CD4-positive, alpha-beta memory T cell (primary cell): ENCODE measurements at regions not wholly inside any gene's neighbourhood (a gene's known extent, or its start where the extent isn't known, plus 50 kb on each side); places are given as distances from the start of the nearest gene placed in this dataset.

ENCODE experiments used
- CTCF ChIA-PET: fragments of 350-600 bp; sonication (Branson Sonifier 250); formaldehyde crosslinking; loops from one replicate; lab custom pipeline; 2021; ENCODE audit warnings: inconsistent platforms; ENCODE audit not compliant: partially characterized antibody; lab: Charles Lee
- POLR2A ChIA-PET: fragments of 350-600 bp; sonication (Branson Sonifier 250); formaldehyde crosslinking; loops from one replicate; lab custom pipeline; 2021; ENCODE audit not compliant: partially characterized antibody; lab: Charles Lee
- DNase-seq, 5 donors: peaks; one replicate each; pipeline versions ENCODE4 v3.0.0 to v3.0.0-alpha.2; 2020 to 2022; ENCODE audit warnings: mixed read lengths in 1 of 5
- H3K27ac ChIP-seq: one replicate; pipeline ENCODE4 v1.7.0; 2013; ENCODE audit warnings: low read depth, low read length
- H3K27me3 ChIP-seq: 2 replicates; pipeline ENCODE4 v1.7.0; 2013; ENCODE audit warnings: mild to moderate bottlenecking, low read length, moderate library complexity; ENCODE audit not compliant: insufficient read depth
- H3K36me3 ChIP-seq: 2 replicates; pipeline ENCODE4 v1.7.0; 2013; ENCODE audit warnings: mild to moderate bottlenecking, low read length, moderate library complexity; ENCODE audit not compliant: insufficient read depth
- H3K4me1 ChIP-seq: 2 replicates; pipeline ENCODE4 v1.7.0; 2013; ENCODE audit warnings: mild to moderate bottlenecking, low read length, moderate library complexity; ENCODE audit not compliant: insufficient read depth
- H3K4me3 ChIP-seq, 2 donors: one replicate each; pipeline ENCODE4 v1.7.0; 2013; ENCODE audit warnings: low read length in 2 of 2, mild to moderate bottlenecking in 1 of 2
- H3K9me3 ChIP-seq, 2 donors: one replicate each; pipeline ENCODE4 v1.7.0; 2013; ENCODE audit warnings: low read length in 2 of 2, control low read depth in 1 of 2; ENCODE audit not compliant: control insufficient read depth in 1 of 2
- H3K27ac Mint-ChIP-seq, 7 donors: one replicate each; pipeline ENCODE4 v1.8.0; 2020 to 2021; ENCODE audit warnings: mixed read lengths in 7 of 7, mild to moderate bottlenecking in 6 of 7, inconsistent platforms in 3 of 7, moderate library complexity in 3 of 7
- H3K27me3 Mint-ChIP-seq, 2 donors: one replicate each; pipeline ENCODE4 v1.8.0; 2020 to 2021; ENCODE audit warnings: mixed read lengths in 2 of 2
- H3K36me3 Mint-ChIP-seq, 2 donors: one replicate each; pipeline ENCODE4 v1.8.0; 2020 to 2021; ENCODE audit warnings: mixed read lengths in 2 of 2, inconsistent platforms in 1 of 2, mild to moderate bottlenecking in 1 of 2
- H3K4me1 Mint-ChIP-seq, 4 donors: one replicate each; pipeline ENCODE4 v1.8.0; 2020 to 2021; ENCODE audit warnings: mixed read lengths in 4 of 4, mild to moderate bottlenecking in 1 of 4
- H3K4me3 Mint-ChIP-seq, 8 donors: one replicate each; pipeline ENCODE4 v1.8.0; 2020 to 2021; ENCODE audit warnings: mixed read lengths in 8 of 8, mild to moderate bottlenecking in 7 of 8, moderate library complexity in 6 of 8, inconsistent platforms in 3 of 8
- H3K9me3 Mint-ChIP-seq, 8 donors: one replicate each; pipeline ENCODE4 v1.8.0; 2020 to 2021; ENCODE audit warnings: mixed read lengths in 8 of 8, mild to moderate bottlenecking in 5 of 8, inconsistent platforms in 3 of 8, moderate library complexity in 1 of 8
- intact Hi-C: fragments of 100-400 bp; cut with micrococcal nuclease; formaldehyde crosslinking; loops from one replicate; pipeline ENCODE4 v1.15.1; 2023

DNA sequence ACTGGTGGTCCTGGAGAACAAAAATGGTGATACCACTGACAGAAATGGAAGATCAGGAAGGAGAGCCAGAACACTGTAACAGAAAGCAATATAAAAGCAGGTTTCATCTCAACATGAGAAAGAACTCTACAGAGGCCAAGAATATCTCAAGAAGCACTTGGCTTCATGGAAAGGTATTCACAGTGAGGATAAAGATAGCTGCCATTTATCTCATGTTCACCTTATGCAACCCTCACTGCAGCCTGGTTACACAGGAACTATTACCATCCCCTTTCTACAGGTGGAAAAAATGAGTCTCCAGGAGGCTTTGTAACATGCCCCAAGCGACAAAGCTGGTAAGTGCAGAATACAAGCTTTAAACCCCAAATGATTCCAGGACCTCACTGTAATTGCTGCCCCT, 606.1 kb upstream of the CADM1 start:
- Histone ChIP-seq H3K27ac (no peak overlapping the region), H3K4me1 (no peaks in the 10 kb centered on the region), H3K9me3 (no peaks in the 10 kb centered on the region), H3K4me3 (no peak overlapping the region), H3K27me3 (no peaks in the 10 kb centered on the region), H3K36me3 (no peaks in the 10 kb centered on the region)
- CTCF ChIA-PET, result no interaction called here
- Mint-ChIP-seq H3K27me3 (no peaks in the 10 kb centered on the region), H3K27ac (no peak overlapping the region), H3K4me3 (no peak overlapping the region), H3K4me1 (no peaks in the 10 kb centered on the region), H3K36me3 (no peaks in the 10 kb centered on the region), H3K9me3 (peaks cover 2 to 20% (median 4%) of the 10 kb centered on the region in 8 donors)
- DNase-seq, result no peak
- POLR2A ChIA-PET, result no interaction called here
- intact Hi-C loops, result no loop called here

DNA sequence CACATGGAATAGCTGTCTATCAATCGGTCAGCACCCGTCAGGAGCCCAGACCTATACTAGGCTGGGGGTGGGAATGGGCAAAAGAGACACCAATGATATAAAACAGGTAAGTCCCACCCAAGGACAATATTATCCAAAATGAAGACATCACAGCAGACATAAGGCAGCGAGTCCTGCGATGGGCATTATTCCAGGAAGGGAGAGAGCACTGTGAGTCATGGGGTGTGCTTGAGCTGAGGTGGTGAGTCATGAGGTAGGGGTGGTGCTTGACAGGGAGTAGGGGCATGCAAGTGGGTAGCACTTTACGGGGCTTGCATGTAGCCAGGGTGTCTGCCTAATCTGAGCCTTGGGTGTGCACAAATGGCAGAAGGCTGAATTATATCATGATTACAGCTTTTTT, 605.0 kb upstream of the CADM1 start:
- Histone ChIP-seq H3K9me3 (no peaks in the 10 kb centered on the region), H3K36me3 (no peaks in the 10 kb centered on the region), H3K27me3 (no peaks in the 10 kb centered on the region), H3K4me1 (no peaks in the 10 kb centered on the region), H3K27ac (no peak overlapping the region), H3K4me3 (no peak overlapping the region)
- Mint-ChIP-seq H3K9me3 (peaks cover 2 to 18% (median 3%) of the 10 kb centered on the region in 8 donors), H3K4me3 (no peak overlapping the region), H3K4me1 (no peaks in the 10 kb centered on the region), H3K27me3 (no peaks in the 10 kb centered on the region), H3K36me3 (no peaks in the 10 kb centered on the region), H3K27ac (no peak overlapping the region)
- ChIA-PET POLR2A (no interaction called here), CTCF (no interaction called here)
- DNase-seq, result no peak
- intact Hi-C loops, result no loop called here

DNA sequence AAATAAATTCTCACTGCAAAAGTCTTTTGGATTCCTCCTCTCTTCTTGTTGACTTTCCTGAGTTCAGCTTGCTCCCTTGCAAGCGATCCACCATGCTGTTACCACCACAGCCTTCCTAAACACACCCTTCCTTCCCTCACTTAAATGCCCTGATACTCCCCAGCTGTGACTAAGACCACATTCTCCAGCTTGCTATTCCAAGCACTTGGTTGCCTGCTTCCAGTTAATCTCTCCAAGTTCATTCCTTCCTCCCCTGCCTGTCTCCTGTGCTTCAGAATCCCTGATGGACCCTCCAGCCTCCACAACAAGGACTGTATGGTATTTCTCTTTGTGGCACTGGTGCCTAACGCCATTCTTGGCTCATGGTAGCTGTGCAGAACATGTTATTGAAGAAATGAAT, 603.9 kb upstream of the CADM1 start:
- intact Hi-C loops, result no loop called here
- Histone ChIP-seq H3K4me3 (no peak overlapping the region), H3K36me3 (no peaks in the 10 kb centered on the region), H3K27me3 (no peaks in the 10 kb centered on the region), H3K9me3 (no peaks in the 10 kb centered on the region), H3K4me1 (no peaks in the 10 kb centered on the region), H3K27ac (no peak overlapping the region)
- Mint-ChIP-seq H3K27ac (no peak overlapping the region), H3K36me3 (no peaks in the 10 kb centered on the region), H3K4me3 (no peak overlapping the region), H3K27me3 (no peaks in the 10 kb centered on the region), H3K4me1 (no peaks in the 10 kb centered on the region), H3K9me3 (peaks cover 0 to 10% (median 2%) of the 10 kb centered on the region in 8 donors)
- CTCF ChIA-PET, result no interaction called here
- POLR2A ChIA-PET, result no interaction called here
- DNase-seq, result no peak

GRCh38 chr11:116107229-116107628, 603.0 kb upstream of the CADM1 start:
- H3K4me1 Mint-ChIP-seq, result no peaks in the 10 kb centered on the region
- intact Hi-C loops, result no loop called here
- peaks cover 0 to 5% (median 1%) of the 10 kb centered on the region in 8 donors for H3K9me3 Mint-ChIP-seq
- Histone ChIP-seq H3K27ac (no peak overlapping the region), H3K36me3 (no peaks in the 10 kb centered on the region), H3K9me3 (no peaks in the 10 kb centered on the region), H3K27me3 (no peaks in the 10 kb centered on the region), H3K4me3 (no peak overlapping the region), H3K4me1 (no peaks in the 10 kb centered on the region)
- no peak overlapping the region for H3K4me3 Mint-ChIP-seq
- no peak overlapping the region for H3K27ac Mint-ChIP-seq
- H3K36me3 Mint-ChIP-seq, result no peaks in the 10 kb centered on the region
- ChIA-PET CTCF (no interaction called here), POLR2A (no interaction called here)
- DNase-seq, result no peak
- H3K27me3 Mint-ChIP-seq, result no peaks in the 10 kb centered on the region

DNA sequence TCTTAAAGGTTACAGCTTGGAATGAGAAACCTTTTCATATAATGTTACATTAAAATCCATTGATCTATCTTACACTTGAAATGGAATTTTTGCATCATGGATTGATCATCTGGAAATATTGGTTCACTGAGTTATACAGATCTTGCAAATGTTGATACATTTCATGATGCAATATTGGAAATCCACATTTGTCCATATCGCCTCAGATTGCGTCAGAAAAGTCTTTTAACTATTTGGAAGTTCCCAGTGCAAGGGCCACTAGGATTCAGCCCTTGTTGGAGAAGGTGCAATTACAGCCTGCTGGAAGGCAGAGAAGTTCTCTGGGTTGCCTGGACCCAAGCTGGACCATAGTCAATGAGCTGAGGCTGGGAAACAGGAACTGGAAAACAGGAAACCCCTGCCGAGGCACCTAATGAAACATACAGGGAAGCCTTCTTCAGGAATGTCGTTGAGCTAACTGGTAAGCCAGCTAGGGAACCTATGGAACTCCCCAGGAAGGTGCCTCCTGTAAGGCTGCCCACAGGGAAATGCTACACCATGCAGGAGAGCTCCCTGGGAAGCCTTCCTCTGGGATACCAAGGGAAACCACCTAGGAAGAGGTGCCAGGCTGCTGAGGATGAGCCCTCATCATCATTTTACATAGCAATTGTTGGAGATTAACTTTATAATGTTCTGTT, 600.4 kb upstream of the CADM1 start:
- Mint-ChIP-seq H3K4me3 (no peak overlapping the region), H3K27me3 (no peaks in the 10 kb centered on the region), H3K36me3 (no peaks in the 10 kb centered on the region), H3K9me3 (peaks cover 0 to 5% (median 0%) of the 10 kb centered on the region in 8 donors), H3K27ac (no peak overlapping the region), H3K4me1 (no peaks in the 10 kb centered on the region)
- no peak for DNase-seq
- H3K4me3 ChIP-seq, result no peak overlapping the region
- no peaks in the 10 kb centered on the region for H3K36me3 ChIP-seq
- no peaks in the 10 kb centered on the region for H3K27me3 ChIP-seq
- ChIA-PET CTCF (interaction anchor here (1.0 kb wide), 1 partner anchor 14 kb away, joined by 3 read pairs; no protein-coding TSS in a partner anchor), POLR2A (no interaction called here)
- intact Hi-C loops, result no loop called here
- no peaks in the 10 kb centered on the region for H3K9me3 ChIP-seq
- H3K27ac ChIP-seq, result no peak overlapping the region
- no peaks in the 10 kb centered on the region for H3K4me1 ChIP-seq

GRCh38 chr11:116101902-116102301, 597.7 kb upstream of the CADM1 start:
- H3K9me3 ChIP-seq, result no peaks in the 10 kb centered on the region
- H3K27ac ChIP-seq, result no peak overlapping the region
- no peaks in the 10 kb centered on the region for H3K27me3 ChIP-seq
- H3K4me3 ChIP-seq, result no peak overlapping the region
- peaks cover 0 to 2% of the 10 kb centered on the region in 2 donors for H3K27me3 Mint-ChIP-seq
- H3K4me1 ChIP-seq, result no peaks in the 10 kb centered on the region
- ChIA-PET CTCF (no interaction called here), POLR2A (no interaction called here)
- DNase-seq, result no peak
- H3K36me3 Mint-ChIP-seq, result no peaks in the 10 kb centered on the region
- no peaks in the 10 kb centered on the region for H3K36me3 ChIP-seq
- no peaks in the 10 kb centered on the region for H3K4me1 Mint-ChIP-seq
- no peak overlapping the region for H3K27ac Mint-ChIP-seq
- intact Hi-C loops, result no loop called here
- H3K4me3 Mint-ChIP-seq, result no peak overlapping the region
- peaks cover 0 to 12% (median 0%) of the 10 kb centered on the region in 8 donors for H3K9me3 Mint-ChIP-seq

GRCh38 chr11:116100016-116100415, 595.8 kb upstream of the CADM1 start:
- H3K36me3 Mint-ChIP-seq, result no peaks in the 10 kb centered on the region
- no peak overlapping the region for H3K27ac ChIP-seq
- H3K4me1 Mint-ChIP-seq, result no peaks in the 10 kb centered on the region
- ChIA-PET POLR2A (no interaction called here), CTCF (no interaction called here)
- no peaks in the 10 kb centered on the region for H3K9me3 ChIP-seq
- H3K4me3 Mint-ChIP-seq, result no peak overlapping the region
- no peak overlapping the region for H3K27ac Mint-ChIP-seq
- intact Hi-C loops, result no loop called here
- no peaks in the 10 kb centered on the region for H3K4me1 ChIP-seq
- no peaks in the 10 kb centered on the region for H3K27me3 ChIP-seq
- no peak for DNase-seq
- H3K4me3 ChIP-seq, result no peak overlapping the region
- H3K36me3 ChIP-seq, result no peaks in the 10 kb centered on the region
- peaks cover 0 to 3% of the 10 kb centered on the region in 2 donors for H3K27me3 Mint-ChIP-seq
- peaks cover 0 to 8% (median 0%) of the 10 kb centered on the region in 8 donors for H3K9me3 Mint-ChIP-seq
